HG03045 (cell line): ENCODE measurements at regions not wholly inside any gene's neighbourhood (a gene's known extent, or its start where the extent isn't known, plus 50 kb on each side); places are given as distances from the start of the nearest gene placed in this dataset.
"Not testable (repeated sequence)": the region's sequence is repeated elsewhere in the genome, so short reads cannot be mapped to it uniquely, and the experiment has no call there.

Source experiments
- ATAC-seq: cut with Tn5 transposase; IDR thresholded peaks from one replicate; pipeline ENCODE4 v1.9.1; 2021; ENCODE audit warnings: mild to moderate bottlenecking, moderate library complexity; ENCODE audit not compliant: unreplicated experiment

- no peak for ATAC-seq
Measured at GRCh38 chr2:167753142-167753541, 494.3 kb downstream of the STK39 start.

GRCh38 chr2:167752734-167753133 is 494.7 kb downstream of the STK39 start:
- ATAC-seq, result no peak

GRCh38 chr2:167750675-167751074 is 496.7 kb downstream of the STK39 start:
- no peak for ATAC-seq

DNA sequence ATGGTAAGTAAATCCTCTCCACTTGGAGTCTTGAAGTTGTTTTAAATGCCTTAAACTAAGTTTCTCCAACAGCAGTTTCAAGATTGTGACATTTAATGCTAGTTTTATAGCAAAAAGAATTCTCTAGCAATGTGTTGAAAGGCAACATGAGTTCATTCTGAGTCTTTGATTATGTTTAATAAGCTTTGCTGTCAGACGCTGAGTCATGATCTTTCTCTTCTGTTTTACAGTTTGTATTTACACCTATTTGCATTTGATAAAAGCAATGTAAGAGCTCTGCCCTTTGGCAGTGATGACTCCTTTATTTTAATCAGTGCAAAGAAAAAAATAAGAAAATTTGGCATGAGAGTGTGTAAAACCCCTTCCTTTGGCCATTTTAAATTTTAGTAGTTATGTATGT is 497.7 kb downstream of the STK39 start:
- ATAC-seq, result no peak

DNA sequence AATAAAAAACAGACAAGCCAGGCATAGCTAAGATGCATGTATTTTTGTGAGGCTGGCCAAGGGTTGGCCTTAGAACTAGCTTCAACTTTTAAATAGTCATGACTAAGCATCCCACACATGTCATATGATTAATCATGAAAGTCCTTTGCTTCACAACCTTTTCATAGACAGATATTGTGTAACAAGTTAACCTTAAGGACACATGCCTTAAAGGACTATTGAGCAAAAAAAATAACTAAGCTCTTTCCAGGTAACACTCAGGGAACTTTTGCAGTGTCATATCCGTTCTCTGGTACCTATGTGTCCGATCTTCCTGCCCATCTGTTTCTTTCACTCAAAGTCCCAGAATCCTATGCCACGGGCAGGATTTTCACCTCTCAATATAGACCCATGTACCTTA is 498.4 kb downstream of the STK39 start:
- no peak for ATAC-seq

DNA sequence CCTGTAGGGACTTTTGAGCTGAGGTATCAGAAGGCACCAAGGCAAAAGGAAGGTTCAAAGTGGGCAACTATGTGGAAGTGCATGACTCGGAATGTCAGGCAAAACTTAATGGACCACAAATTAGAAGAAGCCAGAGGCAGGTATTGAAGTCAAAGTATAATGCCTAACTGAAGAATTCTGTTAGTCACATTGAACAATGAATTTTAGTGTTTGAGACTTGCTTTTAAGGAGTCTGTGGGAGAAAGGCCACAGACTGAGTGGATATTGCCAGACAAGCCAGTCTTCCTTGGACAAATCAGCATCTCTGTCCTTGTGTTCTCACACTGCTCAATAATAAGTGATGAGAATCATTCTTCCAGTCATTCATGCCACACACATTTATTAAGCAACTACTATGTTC is 498.9 kb downstream of the STK39 start:
- no peak for ATAC-seq

DNA sequence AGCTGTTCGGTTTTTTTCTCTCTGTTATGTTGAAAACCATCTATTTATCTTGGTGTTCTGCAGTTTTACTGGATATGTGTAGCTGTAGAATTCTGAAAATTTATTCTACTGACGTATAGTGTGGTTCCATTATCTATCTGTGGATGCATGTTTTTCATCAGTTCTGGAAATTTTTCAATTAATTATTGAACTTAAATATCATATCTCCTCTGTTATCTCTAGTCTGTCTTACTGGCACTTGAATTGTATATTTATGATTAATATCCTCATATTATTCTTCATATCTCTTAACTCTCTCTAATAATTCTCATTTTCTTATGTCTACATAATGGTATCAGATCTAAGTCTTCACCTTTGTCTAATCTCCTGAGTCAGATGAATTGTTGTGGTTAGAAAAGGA is 501.7 kb downstream of the STK39 start:
- no peak for ATAC-seq

- not testable (repeated sequence) for ATAC-seq
Measured at GRCh38 chr2:167739921-167740320, 507.5 kb downstream of the STK39 start.

GRCh38 chr2:167733747-167734146 is 513.6 kb downstream of the STK39 start:
- no peak for ATAC-seq

- ATAC-seq, result no peak
Measured at GRCh38 chr2:167732326-167732725, 515.1 kb downstream of the STK39 start.

DNA sequence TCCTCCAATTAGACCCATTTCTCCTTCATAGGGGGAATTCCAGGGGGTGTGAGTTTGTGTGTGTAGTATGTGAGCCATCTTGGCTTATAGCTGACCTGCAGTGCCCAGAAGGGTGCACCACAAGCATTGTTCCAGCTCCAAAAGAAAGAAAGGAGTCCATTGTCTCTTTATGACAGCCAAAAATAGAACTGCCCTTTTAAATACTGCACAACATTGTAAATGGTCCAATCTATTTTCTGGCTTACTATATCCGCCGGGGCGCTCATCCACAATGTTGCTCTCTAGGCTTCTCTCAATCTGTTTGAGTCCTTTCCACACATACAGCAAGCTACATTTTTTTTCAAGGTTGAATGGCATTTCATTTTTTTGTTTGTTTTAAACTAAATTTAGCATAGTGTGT is 517.5 kb downstream of the STK39 start:
- no peak for ATAC-seq

- no peak for ATAC-seq
Measured at GRCh38 chr2:167726788-167727187, 520.6 kb downstream of the STK39 start.

GRCh38 chr2:167721593-167721992 is 525.8 kb downstream of the STK39 start:
- ATAC-seq, result no peak

GRCh38 chr2:167719410-167719809 is 528.0 kb downstream of the STK39 start:
- ATAC-seq, result no peak

GRCh38 chr2:167718560-167718959 is 528.8 kb downstream of the STK39 start:
- no peak for ATAC-seq

DNA sequence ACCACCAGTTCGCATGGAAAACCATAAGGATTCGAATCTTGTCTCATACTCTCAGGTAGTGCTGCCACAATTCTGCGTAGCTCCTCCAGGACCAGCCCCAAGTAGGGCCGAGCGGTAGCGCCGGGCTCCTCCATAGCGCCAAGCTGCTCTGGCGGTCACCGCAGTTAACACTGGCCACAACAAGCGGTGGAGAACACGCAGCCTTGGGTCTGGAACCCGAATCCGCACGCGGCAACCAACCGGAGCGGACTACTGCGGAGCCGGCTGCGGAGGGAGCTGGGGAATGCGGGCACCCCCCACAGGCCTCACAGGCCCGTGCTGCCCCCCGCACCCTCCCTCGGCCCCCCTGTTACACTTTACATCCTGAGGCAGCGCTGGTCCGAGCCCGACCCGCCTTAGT is 531.5 kb downstream of the STK39 start:
- no peak for ATAC-seq

GRCh38 chr2:167715498-167715897 is 531.9 kb downstream of the STK39 start:
- ATAC-seq, result not testable (repeated sequence)

DNA sequence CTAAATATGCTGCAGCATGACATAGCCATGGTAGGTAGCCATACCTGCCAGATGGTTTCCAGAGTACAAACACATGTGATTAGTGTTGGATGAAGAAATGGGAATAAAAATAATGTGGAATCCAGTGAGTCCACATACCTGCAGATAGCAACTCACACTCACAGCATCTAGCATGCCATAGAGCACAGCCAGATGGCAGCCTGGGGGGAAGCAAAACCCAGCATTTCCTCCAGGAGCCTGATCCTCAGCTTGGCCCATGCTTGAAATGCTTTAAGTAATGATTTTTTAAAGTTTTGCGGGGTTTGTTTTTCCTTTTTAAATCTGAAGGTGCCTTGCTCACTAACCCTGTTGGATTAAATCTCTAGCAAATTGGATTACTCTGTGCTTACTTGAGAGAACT is 535.1 kb downstream of the STK39 start:
- no peak for ATAC-seq

- no peak for ATAC-seq
Measured at GRCh38 chr2:167708998-167709397, 538.4 kb downstream of the STK39 start.

DNA sequence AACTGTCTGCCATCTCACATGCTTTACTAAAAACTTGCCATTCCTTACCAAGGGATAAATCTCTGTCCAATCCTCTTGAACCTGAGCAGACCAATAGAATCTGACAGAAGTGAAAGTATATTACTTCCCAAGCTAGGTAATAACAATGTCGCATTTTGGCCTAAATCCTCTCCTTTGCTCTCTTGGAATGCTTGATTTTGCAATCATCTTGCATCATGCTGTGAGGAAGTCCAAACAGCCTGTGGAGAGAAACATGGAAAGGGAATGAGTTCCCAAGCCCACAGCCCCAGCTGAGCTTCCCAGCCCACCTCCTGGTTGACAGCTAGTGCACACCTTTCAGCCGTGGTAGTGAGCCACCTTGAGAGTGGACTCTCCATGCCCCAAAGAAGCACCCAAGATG is 540.6 kb downstream of the STK39 start:
- no peak for ATAC-seq

DNA sequence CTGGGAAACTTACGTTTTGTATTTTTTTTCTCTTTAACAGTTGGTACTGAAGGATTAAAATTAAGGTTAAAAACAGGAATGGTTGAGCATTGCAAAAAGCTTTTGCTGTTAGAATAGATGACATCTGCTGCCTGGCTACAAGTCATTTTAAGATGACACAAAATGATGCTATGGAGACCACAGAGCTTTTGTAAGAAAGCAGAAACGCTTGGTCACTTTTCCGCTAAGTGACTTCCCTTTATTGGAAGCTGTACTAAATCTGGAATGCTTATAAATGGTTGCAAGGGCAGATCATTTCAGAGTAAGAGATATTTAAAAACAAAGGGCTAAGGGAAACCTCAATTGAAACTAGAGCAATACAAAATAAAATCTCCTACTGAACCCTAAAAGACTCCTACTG is 544.0 kb downstream of the STK39 start:
- no peak for ATAC-seq

DNA sequence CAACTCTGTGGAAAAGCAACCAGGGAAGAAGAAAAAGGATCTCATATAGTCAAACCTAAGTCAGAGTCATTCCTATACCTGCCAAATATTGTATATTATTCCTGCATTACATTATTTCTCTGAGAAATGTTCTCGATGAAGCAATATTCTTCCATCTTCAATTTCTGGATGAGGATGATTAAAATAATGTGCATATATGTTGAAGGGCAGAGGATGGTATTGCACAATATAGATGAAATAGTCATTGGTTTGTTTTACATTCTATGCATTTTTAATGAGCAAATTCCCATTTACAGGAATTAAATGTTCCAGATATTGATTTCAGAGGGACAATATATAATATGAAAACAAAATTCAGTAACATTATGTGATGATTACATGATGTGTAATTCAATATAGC is 545.2 kb downstream of the STK39 start:
- no peak for ATAC-seq

DNA sequence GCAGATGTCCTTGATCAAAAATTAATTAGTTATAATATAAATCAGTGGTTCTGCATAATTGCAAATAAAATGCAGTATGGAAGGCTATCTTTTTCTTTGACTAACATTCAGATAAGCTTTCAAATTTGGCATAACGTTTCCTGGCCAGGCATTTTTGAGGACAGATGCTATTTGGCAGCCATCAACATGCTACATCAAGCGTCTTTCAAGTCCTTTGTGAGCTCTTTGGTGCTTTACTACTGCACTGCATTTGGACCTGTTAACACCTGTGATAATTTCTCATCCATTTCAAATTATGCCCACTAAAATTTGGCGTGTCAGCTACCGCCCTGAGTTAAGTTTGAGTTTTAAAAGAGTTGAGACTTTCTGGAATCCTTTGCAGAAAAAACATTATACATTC is 545.7 kb downstream of the STK39 start:
- ATAC-seq, result no peak

DNA sequence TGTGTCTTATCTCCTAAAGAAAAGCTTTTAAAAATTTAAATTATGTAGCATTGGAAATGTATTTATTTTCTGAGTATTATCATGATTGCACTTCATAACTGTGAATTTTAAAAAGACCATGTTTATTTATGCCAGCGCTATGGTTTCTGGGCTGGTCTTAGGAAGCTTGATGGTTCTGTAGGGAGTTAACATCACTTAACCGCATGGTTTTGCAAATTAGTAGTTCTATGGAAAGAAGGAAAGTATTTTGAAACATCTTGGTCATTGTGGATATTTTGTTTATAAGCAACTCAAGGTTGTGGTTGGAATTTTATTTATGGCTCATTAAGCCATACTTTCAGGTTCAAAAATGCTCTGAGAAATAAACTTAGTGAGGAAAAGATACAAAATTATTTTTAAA is 549.4 kb downstream of the STK39 start:
- no peak for ATAC-seq
